ENCODE measurements at regions not wholly inside any gene's neighbourhood (a gene's known extent, or its start where the extent isn't known, plus 50 kb on each side); places are given as distances from the start of the nearest gene placed in this dataset.
"Not testable (repeated sequence)": the region's sequence is repeated elsewhere in the genome, so short reads cannot be mapped to it uniquely, and the experiment has no call there.

GRCh38 chr5:159595561-159595960 lies 265.3 kb upstream of the IL12B start:
- not testable (repeated sequence) for DNase-seq (ENCODE audit: low spot score)

DNA sequence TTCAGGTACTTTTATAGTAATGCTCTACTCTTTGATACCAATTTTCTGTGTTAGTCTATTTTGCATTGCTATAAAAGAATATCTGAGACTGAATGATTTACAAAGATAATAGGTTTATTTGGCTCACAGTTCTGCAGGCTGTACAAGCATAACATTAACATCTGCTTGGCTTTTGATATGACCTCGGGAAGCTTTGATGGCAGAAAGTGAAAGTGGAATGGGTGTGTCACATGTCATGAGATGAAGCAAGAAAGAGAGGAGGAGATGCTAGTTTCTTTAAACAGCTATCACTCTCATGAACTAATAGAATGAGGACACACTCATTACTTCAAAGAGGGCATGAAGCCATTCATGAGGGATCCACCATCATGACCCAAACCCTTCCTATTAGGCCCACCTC lies 270.9 kb upstream of the IL12B start:
- DNase-seq (ENCODE audit: low spot score), result no peak

GRCh38 chr5:159602434-159602833 lies 272.1 kb upstream of the IL12B start:
- DNase-seq (ENCODE audit: low spot score), result no peak

DNA sequence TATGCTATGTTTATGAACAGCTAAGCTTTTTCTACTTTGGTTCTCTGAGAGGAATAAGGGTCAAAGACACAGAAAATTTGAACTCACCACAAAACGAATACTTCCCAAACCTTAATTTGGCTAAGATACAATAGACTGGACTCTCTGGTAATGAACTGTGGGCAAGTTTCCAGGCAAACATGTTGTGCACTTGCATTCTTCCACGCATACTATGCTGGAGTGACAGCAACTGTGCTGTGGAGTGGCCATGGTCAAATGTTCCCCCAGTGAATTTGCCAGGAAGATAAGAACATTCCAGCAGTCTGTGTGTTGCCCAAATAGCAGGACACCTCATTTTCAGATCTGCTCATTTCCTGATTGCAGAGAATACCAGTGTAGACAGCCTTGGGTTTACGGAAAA lies 275.3 kb upstream of the IL12B start:
- peak; percentile 31 for DNase-seq (ENCODE audit: low spot score)

DNA sequence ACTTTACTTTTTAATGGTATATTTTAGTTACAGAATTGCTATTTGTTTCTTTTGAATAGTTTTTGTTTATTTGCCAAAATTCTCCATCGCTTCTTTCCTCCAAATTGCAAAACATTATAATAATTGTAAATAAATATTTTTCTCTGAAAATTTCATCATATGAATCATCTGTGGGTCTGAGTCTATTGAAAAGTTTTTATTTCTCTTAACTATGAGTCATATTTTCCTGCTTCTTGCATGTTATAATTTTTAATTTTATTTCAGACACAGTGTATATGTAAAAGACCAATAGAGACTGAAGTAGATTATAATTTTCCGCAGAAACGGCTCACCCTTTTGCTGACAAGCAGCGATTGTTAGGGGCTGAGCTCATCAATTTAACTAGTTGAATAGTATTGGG lies 279.1 kb upstream of the IL12B start:
- DNase-seq (ENCODE audit: low spot score), result no peak

GRCh38 chr5:159610966-159611579 lies 280.8 kb upstream of the IL12B start:
- no peak for DNase-seq (ENCODE audit: low spot score)

DNA sequence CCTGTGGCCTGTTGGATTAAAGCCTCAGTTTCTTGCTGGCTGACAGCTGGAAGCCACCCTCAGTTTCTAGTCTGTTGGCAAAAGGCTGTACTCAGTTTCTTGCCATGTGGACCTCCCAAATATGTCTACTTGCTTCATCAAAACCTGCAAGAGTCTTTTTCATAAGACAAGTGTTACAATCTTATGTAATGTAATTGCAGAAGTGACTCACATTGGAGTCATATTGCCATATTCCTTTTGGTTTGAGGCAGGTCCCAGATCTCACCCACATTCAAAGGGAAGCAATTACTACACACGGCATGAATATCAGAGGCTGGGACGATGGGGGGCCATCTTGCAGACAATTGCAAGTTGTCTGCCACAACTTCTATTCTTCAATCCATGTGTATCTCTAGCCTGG lies 286.7 kb upstream of the IL12B start:
- DNase-seq (ENCODE audit: low spot score), result no peak

DNA sequence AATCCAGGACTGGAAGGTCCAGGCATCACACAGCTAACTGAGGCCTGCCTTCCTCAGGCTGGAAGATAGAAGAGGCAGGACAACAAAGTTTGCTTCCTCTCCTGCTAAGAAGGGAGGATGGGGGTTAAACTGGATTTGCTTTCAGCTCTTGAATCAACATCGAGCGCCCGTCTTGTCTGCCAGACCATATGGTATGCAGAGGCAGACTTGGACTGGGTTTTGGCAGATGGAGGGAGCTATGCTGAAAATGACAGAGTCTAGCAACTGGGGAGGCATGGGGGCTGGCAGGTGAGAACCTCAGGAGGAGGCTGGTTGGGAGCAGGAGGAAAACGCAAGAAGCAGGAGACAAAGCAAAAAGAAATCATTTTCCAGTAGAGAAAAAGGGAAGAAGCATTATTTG lies 289.5 kb upstream of the IL12B start:
- no peak for DNase-seq (ENCODE audit: low spot score)

GRCh38 chr5:159620853-159621540 lies 290.7 kb upstream of the IL12B start:
- no peak for DNase-seq (ENCODE audit: low spot score)

DNA sequence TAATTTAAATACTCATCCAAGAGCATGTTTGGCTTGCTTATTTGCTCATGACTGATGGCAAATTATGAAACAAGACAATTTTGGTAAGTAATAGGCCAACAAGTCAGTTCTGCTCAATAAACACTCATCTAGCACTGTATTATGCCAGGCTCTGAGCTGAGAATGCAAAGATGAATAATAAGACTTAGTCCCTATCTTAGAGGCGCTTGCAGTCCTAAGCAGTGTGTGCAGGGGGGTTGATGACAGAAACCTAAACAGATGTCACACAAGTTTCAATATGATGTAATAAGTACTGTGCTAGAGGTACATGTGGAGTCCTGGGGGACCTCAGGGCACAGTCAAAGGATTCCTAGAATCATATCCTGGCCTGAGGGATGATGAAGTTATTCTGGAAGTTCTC lies 287.6 kb upstream of the ADRA1B start:
- no peak for DNase-seq (ENCODE audit: low spot score)

DNA sequence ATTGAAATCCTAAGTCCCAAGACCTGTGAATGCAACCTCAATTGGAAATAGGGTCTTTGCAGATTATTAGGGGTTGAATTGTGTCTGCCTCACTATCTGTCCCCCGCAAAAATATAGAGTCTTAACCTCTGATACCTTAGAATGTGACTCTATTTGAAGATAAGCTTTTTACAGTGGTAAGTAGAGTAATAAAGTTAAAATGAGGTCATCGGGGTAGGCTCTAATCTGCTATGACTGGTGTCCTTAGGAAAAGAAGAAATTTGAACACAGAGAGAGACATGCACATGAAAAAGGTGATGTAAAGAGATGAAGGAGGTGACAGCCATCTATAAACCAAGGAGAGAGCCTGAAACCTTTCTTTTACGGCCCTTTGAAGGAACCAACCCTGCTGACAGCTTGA lies 287.1 kb upstream of the ADRA1B start:
- DNase-seq (ENCODE audit: low spot score), result no peak

- DNase-seq (ENCODE audit: low spot score), result no peak
Observed at GRCh38 chr5:159630545-159630944, 285.7 kb upstream of the ADRA1B start.

- DNase-seq (ENCODE audit: low spot score), result no peak
Observed at GRCh38 chr5:159631001-159631400, 285.3 kb upstream of the ADRA1B start.

GRCh38 chr5:159632866-159633265 lies 283.4 kb upstream of the ADRA1B start:
- DNase-seq (ENCODE audit: low spot score), result no peak

DNA sequence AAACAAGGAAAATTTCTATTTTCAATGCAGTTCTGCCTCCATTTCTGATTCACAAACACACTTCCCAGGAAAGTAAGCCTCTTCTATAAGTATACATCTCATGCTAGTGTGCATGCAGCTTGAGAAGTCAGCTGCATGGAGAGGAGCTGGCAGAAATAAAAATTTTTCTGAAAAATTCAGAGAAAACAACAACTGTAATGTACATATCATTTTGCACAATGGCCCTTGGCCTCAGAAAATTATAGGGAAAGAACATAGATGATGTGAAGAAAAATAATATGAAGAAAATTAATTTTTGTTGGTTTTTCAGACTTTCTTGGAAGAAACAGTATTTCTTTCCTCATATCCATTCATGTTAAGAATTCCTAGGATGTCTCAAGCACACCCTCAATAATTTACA lies 277.8 kb upstream of the ADRA1B start:
- DNase-seq (ENCODE audit: low spot score), result no peak

- no peak for DNase-seq (ENCODE audit: low spot score)
Observed at GRCh38 chr5:159638954-159639559, 277.2 kb upstream of the ADRA1B start.

DNA sequence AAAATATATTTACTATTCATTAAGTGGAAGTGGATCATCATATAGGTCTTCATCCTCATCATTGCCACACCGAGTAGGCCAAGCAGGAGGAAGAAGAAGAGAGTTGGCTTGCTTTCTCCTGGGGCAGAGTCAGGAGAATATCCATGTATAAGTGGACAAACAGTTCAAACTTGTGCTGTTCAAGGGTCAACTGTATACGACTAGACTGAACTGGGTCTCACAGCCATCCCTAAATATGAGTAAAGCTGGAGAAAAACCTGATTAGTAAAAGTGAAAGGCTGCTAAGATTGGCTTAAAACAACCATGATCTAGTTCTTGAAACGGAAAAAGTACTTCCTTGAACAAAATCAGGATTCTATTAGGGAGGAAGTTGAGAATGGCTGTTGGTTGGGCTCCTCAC lies 276.7 kb upstream of the ADRA1B start:
- DNase-seq (ENCODE audit: low spot score), result no peak

- no peak for DNase-seq (ENCODE audit: low spot score)
Observed at GRCh38 chr5:159640446-159640845, 275.8 kb upstream of the ADRA1B start.

- DNase-seq (ENCODE audit: low spot score), result no peak
Observed at GRCh38 chr5:159640921-159641320, 275.4 kb upstream of the ADRA1B start.

DNA sequence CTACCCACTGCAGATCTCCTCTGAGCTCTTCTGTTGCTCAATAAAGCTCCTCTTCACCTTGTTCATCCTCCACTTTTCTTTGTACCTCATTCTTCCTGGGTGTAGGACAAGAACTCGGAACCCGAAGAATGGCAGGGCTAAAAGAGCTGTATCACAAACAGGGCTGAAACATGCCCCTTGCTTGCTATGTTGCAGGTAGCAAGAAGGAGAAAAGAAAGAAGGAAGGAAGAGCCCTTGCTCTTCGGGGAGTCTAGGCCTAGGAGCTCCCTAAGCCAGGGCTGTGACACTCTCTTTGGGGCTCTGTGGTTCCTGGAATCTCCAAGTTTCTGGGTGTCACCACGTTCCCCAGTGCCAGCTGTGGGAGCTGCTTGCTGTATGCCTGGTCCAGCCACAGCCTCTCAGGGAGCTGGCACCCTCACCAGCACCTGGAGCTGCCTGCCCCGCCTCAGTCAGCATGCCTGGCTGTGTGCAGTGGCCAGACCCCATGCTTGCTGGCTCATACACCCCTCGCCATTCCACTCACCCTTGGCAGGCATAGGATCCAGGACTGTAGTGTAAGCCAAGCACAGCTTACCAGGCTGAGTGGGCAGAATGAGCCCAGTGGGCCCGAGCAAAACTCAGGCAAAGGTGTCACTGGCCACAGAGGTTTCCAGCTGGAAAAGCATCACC lies 274.8 kb upstream of the ADRA1B start:
- no peak for DNase-seq (ENCODE audit: low spot score)

- DNase-seq (ENCODE audit: low spot score), result no peak
Observed at GRCh38 chr5:159642379-159642778, 273.9 kb upstream of the ADRA1B start.

DNA sequence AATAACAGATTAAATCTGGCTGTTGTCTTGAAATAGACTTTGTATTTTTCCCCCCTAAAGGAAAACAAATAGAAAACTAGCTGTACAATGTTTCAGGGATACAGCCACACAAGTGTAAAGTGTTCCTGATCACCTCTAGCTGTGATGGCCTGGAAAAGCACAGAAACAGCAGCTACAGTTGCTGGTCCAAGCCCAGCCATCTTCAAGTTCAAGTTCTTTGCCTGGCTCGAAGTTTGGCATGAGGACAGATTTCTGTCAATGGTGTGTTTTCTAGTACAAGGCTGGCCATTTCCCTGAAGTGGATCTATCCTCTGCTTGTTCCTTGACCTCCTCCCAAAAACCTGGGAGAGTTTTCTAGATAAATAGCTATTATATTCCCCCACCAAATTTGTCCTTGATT lies 272.2 kb upstream of the ADRA1B start:
- DNase-seq (ENCODE audit: low spot score), result no peak

DNA sequence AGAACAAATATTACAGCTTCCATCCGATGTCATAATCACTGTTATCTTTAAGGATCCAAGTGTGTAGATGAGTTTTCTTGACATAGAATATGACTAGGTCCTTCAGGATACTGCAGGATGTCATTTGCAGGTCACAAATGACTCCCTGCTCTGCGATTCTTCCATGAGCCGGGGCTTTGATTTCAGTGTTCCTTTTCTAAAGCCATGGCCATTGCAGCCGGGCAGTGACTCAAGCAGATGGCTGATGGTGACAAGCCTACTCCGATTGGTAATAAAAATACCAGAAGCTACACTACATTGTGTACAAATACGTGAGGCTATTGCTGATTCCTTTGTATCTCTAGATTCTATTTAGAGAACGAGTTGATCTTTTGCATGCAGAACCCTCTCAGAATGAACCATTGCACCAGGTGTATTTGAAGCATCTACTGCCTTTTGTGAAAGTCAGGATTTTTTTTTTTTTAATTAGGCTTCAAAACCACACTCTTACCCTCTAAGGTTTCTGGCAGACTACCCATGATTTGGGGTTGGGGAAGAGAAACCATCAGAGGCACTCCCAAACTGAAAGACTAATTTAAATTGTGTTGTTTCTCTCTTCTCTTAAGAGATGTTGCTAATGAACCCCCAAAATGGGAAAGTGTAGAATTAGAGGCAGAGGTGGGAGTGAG lies 271.0 kb upstream of the ADRA1B start:
- no peak for DNase-seq (ENCODE audit: low spot score)

Data from hepatic stellate cell (primary cell).